NT2/D1 (cell line): ENCODE measurements at regions not wholly inside any gene's neighbourhood (a gene's known extent, or its start where the extent isn't known, plus 50 kb on each side); places are given as distances from the start of the nearest gene placed in this dataset.

Experiments
- YY1 ChIP-seq: IDR thresholded peaks from 2 replicates; pipeline ENCODE4 v1.6.1; 2011; ENCODE audit not compliant: insufficient read length, insufficient read depth
- ZNF274 ChIP-seq: IDR thresholded peaks from 2 replicates; pipeline ENCODE4 v1.6.1; 2011; ENCODE audit warnings: mild to moderate bottlenecking, low read depth, low read length

GRCh38 chr2:816278-816677, 134.4 kb upstream of the SNTG2 start:
- TF ChIP-seq YY1: no peak
- no peak for TF ChIP-seq ZNF274
